ENCODE measurements at regions not wholly inside any gene's neighbourhood (a gene's known extent, or its start where the extent isn't known, plus 50 kb on each side); places are given as distances from the start of the nearest gene placed in this dataset.
A peak's percentile ranks its signal among the peaks of the same experiment; 100 is the strongest.

DNA sequence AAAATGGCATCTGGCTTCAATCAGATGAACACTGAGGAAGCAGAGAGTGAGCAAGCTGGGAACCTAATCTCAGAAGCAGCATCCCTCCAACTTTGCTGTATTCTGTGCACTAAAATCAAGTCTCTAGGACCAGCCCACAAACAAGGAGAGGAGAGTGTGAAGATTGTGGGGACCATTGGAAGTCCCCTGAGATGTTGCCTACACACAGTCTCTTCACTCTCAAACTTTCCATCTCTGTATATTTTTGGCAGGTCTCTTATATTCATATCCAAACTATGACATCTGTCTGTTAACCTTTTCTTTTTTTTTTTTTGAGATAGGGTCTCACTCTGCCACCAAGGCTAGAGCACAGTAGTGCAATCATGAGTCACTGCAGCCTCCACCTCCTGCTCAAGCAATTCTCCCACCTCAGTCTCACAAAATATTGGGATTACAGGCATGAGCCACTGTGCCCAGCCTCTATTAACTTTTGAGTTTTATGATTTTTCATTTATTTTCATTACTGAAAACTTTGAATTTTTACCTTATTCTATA lies 1096.4 kb downstream of the TBC1D22A start:
- DNase-seq = no peak
- no peaks in the 10 kb centered on the region for H3K9me3 ChIP-seq
- no peaks in the 10 kb centered on the region for H3K27me3 ChIP-seq
- no peaks in the 10 kb centered on the region for H3K36me3 ChIP-seq
- no peak overlapping the region for H3K4me3 ChIP-seq
- no peak overlapping the region for H3K27ac ChIP-seq
- intact Hi-C loops (cut with DNase I) = no loop called here
- H3K4me1 ChIP-seq (ENCODE audit: insufficient read depth) = no peaks in the 10 kb centered on the region
- TF ChIP-seq, protein P1, sequence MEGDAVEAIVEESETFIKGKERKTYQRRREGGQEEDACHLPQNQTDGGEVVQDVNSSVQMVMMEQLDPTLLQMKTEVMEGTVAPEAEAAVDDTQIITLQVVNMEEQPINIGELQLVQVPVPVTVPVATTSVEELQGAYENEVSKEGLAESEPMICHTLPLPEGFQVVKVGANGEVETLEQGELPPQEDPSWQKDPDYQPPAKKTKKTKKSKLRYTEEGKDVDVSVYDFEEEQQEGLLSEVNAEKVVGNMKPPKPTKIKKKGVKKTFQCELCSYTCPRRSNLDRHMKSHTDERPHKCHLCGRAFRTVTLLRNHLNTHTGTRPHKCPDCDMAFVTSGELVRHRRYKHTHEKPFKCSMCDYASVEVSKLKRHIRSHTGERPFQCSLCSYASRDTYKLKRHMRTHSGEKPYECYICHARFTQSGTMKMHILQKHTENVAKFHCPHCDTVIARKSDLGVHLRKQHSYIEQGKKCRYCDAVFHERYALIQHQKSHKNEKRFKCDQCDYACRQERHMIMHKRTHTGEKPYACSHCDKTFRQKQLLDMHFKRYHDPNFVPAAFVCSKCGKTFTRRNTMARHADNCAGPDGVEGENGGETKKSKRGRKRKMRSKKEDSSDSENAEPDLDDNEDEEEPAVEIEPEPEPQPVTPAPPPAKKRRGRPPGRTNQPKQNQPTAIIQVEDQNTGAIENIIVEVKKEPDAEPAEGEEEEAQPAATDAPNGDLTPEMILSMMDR (IDR thresholded peaks at IDR 0.05) = no peak
- TF ChIP-seq POLR2A (IDR thresholded peaks at IDR 0.05) (no peak), EP300 (IDR thresholded peaks at IDR 0.05) (no peak)

DNA sequence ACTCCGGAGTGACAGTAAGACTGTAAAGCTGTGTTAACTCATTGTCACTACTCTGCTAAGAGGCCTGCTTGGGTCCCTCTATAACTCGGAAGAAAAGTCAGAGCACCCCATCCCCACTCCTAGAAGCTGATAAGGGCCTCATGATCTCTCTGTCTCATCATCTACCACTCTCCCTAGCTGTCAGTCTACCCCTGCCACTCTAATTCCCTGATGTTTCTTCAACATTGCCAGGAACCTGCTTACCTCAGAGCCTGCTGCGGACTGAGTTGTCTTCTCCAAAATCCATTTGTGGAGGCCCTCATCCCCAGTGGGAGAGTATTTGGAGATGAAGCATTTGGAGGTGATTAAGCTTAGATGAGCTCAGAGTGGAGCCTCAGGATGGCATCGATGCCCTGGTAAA lies 1092.2 kb downstream of the TBC1D22A start:
- TF ChIP-seq EP300 (IDR thresholded peaks at IDR 0.05) (no peak), POLR2A (IDR thresholded peaks at IDR 0.05) (no peak)
- H3K4me1 ChIP-seq (ENCODE audit: insufficient read depth) = peaks cover 2% of the 10 kb centered on the region
- no peak overlapping the region for H3K4me3 ChIP-seq
- DNase-seq = no peak
- no peaks in the 10 kb centered on the region for H3K27me3 ChIP-seq
- H3K27ac ChIP-seq = no peak overlapping the region
- WGBS, 3 donors = 67 to 87% (median 81%) methylated on average over 4 of the region's 4 CpGs
- no peaks in the 10 kb centered on the region for H3K36me3 ChIP-seq
- intact Hi-C loops (cut with DNase I) = no loop called here
- H3K9me3 ChIP-seq = no peaks in the 10 kb centered on the region

DNA sequence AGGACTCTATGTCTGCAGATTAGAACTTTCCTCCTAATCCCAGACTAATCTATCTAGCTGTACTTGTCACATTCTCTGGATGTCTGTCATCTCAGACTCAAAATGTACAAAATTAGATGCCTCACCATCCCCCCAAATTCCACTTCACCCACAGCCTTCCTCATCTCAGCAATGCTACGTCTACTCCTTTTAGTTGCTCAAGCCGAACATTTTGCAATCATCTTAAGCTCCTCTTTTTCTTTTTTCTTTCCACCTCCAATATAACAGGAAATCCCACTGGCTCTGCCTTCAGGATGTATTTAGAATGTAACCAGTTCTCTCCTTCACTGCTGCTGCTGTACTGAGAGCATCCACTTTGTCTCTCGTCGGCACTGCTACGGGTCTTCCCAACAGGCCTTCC lies 1091.8 kb downstream of the TBC1D22A start:
- Histone ChIP-seq H3K9me3 (no peaks in the 10 kb centered on the region), H3K4me3 (no peak overlapping the region), H3K27ac (no peak overlapping the region), H3K4me1 (ENCODE audit: insufficient read depth) (peaks cover 6% of the 10 kb centered on the region), H3K36me3 (no peaks in the 10 kb centered on the region), H3K27me3 (no peaks in the 10 kb centered on the region)
- intact Hi-C loops (cut with DNase I) = no loop called here
- WGBS, 3 donors = 79 to 86% (median 83%) methylated on average over 5 of the region's 5 CpGs
- no peak for TF ChIP-seq EP300 (IDR thresholded peaks at IDR 0.05)
- TF ChIP-seq, protein P1 (IDR thresholded peaks at IDR 0.05) = no peak
- TF ChIP-seq POLR2A (IDR thresholded peaks at IDR 0.05) = no peak
- no peak for DNase-seq

DNA sequence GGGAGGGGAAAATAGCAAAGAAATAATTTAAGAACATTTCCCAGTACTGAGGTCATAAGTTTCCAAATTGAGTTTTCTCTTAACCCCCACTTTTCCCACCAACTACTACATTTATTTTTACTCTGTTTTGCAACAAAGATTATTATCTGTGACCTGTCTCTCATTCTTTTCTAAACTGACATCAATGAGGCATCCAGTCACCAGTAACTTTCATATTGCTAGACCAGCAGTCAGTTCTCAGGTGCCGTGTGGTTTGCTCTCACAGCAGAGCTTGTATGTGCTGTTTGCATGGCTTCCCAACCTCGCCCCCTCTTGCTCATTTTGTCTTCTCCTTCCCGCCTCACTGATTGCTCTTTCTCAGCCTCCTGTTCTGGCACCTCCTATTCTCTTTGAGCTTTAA lies 1091.3 kb downstream of the TBC1D22A start:
- no peak for DNase-seq
- Histone ChIP-seq H3K4me3 (no peak overlapping the region), H3K27ac (no peak overlapping the region), H3K4me1 (ENCODE audit: insufficient read depth) (peaks cover 6% of the 10 kb centered on the region), H3K9me3 (no peaks in the 10 kb centered on the region), H3K36me3 (no peaks in the 10 kb centered on the region), H3K27me3 (no peaks in the 10 kb centered on the region)
- WGBS, 3 donors = 89 to 92% (median 92%) methylated on average over 3 of the region's 3 CpGs
- intact Hi-C loops (cut with DNase I) = no loop called here
- TF ChIP-seq, protein P1 (IDR thresholded peaks at IDR 0.05) = no peak
- no peak for TF ChIP-seq POLR2A (IDR thresholded peaks at IDR 0.05)
- TF ChIP-seq EP300 (IDR thresholded peaks at IDR 0.05) = no peak

DNA sequence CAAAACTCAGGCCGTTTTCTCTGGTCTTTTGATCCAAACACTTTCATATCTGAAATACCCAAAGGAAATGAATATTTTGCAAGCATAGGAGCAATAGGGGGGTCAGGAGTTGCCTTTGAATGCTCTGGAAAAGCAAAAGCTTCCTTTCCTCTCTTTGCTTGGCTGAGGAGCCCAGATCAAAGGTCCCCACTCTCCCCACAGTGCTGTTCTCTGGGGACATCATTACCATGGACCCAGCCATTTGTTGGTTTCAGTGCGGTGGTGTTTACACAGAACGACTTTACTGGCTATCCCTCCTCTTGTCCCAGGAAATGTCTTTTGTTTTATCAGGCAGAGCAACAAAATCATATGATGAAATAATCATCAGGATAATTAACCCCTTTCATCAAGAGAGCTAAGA lies 1089.1 kb downstream of the TBC1D22A start:
- WGBS, 3 donors = 35 to 36% (median 36%) methylated on average over 3 of the region's 3 CpGs

More for the DNA sequence above, 1089.1 kb downstream of the TBC1D22A start:
- Histone ChIP-seq H3K36me3 (no peaks in the 10 kb centered on the region), H3K4me3 (no peak overlapping the region), H3K4me1 (ENCODE audit: insufficient read depth) (peaks cover 6% of the 10 kb centered on the region), H3K27me3 (no peaks in the 10 kb centered on the region), H3K9me3 (no peaks in the 10 kb centered on the region), H3K27ac (peak overlapping the region in 1 of 2 donors; percentile 57)
- intact Hi-C loops (cut with DNase I) = no loop called here
- no peak for DNase-seq
- TF ChIP-seq EP300 (IDR thresholded peaks at IDR 0.05) (no peak), POLR2A (IDR thresholded peaks at IDR 0.05) (no peak)
- TF ChIP-seq, protein P1 (IDR thresholded peaks at IDR 0.05) = no peak
